K562 (cell line): ENCODE measurements at regions not wholly inside any gene's neighbourhood (a gene's known extent, or its start where the extent isn't known, plus 50 kb on each side); places are given as distances from the start of the nearest gene placed in this dataset.
A peak's percentile ranks its signal among the peaks of the same experiment; 100 is the strongest.

ENCODE experiments used
- EGR1 ChIP-seq: fragments of 450-650 bp; conservative IDR thresholded peaks from 2 replicates; pipeline ENCODE4 v1.6.1; 2017; ENCODE audit warnings: mild to moderate bottlenecking
- FOSL1 ChIP-seq: fragments of 200-800 bp; sonication (Bioruptor generic); conservative IDR thresholded peaks from 2 replicates; pipeline ENCODE4 v1.6.1; 2016; ENCODE audit warnings: missing genetic modification characterization, missing compliant biosample characterization
- FOXK1 ChIP-seq: sonication (generic); formaldehyde crosslinking; IDR thresholded peaks from 2 replicates; pipeline ENCODE4 v1.8.0; 2022; ENCODE audit warnings: missing genetic modification reagents, mild to moderate bottlenecking, borderline replicate concordance
- FOXK2 ChIP-seq, 2 experiments: fragments of 450-650 bp; IDR thresholded peaks in 1 of 2; conservative IDR thresholded peaks in 1 of 2; 2 replicates each; pipeline ENCODE4 v1.6.1; 2016; ENCODE audit warnings: low read depth in 2 of 2, mild to moderate bottlenecking in 1 of 2
- GTF2E2 ChIP-seq: fragments of 200-800 bp; sonication (Bioruptor generic); IDR thresholded peaks from 2 replicates; pipeline ENCODE4 v1.6.1; 2016; ENCODE audit warnings: missing genetic modification characterization, missing compliant biosample characterization
- GTF2F1 ChIP-seq: IDR thresholded peaks from 2 replicates; pipeline ENCODE4 v1.6.1; 2011; ENCODE audit warnings: low read depth, low read length, improper control_type of control experiment
- HDAC6 ChIP-seq: IDR thresholded peaks from 2 replicates; pipeline ENCODE4 v1.6.1; 2012; ENCODE audit warnings: low read depth, mild to moderate bottlenecking, control low read depth, inconsistent platforms, low read length, moderate library complexity
- HDGF ChIP-seq: fragments of 450-650 bp; IDR thresholded peaks from 2 replicates; pipeline ENCODE4 v1.6.1; 2016
- LEF1 ChIP-seq: fragments of 450-650 bp; IDR thresholded peaks from 2 replicates; pipeline ENCODE4 v1.6.1; 2016; ENCODE audit warnings: mild to moderate bottlenecking
- MTA3 ChIP-seq: fragments of 450-650 bp; formaldehyde crosslinking; IDR thresholded peaks from 2 replicates; pipeline ENCODE4 v1.6.1; 2017; ENCODE audit warnings: mild to moderate bottlenecking, borderline replicate concordance
- NR2C2 ChIP-seq, 2 experiments: fragments of 200-800 bp in 1 of 2; sonication (Bioruptor generic) in 1 of 2; sonication (generic) in 1 of 2; formaldehyde crosslinking in 1 of 2; IDR thresholded peaks; 2 replicates each; pipeline versions ENCODE4 v1.6.1 to v1.8.0; 2016 to 2022; ENCODE audit warnings: mild to moderate bottlenecking in 1 of 2, missing compliant biosample characterization in 1 of 2, missing genetic modification characterization in 1 of 2, missing genetic modification reagents in 1 of 2
- NRF1 ChIP-seq, 2 experiments: fragments of 450-650 bp; IDR thresholded peaks in 1 of 2; conservative IDR thresholded peaks in 1 of 2; 2 replicates each; pipeline ENCODE4 v1.6.1; 2014; ENCODE audit warnings: mild to moderate bottlenecking in 2 of 2
- RAD51 ChIP-seq: fragments of 450-650 bp; IDR thresholded peaks from 2 replicates; pipeline ENCODE4 v1.7.1; 2016; ENCODE audit warnings: low read depth, mild to moderate bottlenecking, borderline replicate concordance
- SAP30 ChIP-seq: fragments of 200-600 bp; sonication (generic); IDR thresholded peaks from 2 replicates; pipeline ENCODE4 v1.6.1; 2012; ENCODE audit warnings: borderline replicate concordance, low read depth, mild to moderate bottlenecking, moderate library complexity, low read length, control low read depth, inconsistent platforms; ENCODE audit not compliant: insufficient read depth, poor library complexity, severe bottlenecking
- SMARCE1 ChIP-seq: fragments of 450-650 bp; IDR thresholded peaks from 2 replicates; pipeline ENCODE4 v1.7.1; 2016; ENCODE audit warnings: mild to moderate bottlenecking
- TAF1 ChIP-seq: IDR thresholded peaks from 2 replicates; pipeline ENCODE4 v1.6.1; 2011; ENCODE audit warnings: mild to moderate bottlenecking, low read length, moderate library complexity; ENCODE audit not compliant: insufficient read depth, control insufficient read depth, severe bottlenecking; ENCODE audit errors: extremely low read depth
- TBL1XR1 ChIP-seq, 2 experiments: IDR thresholded peaks; 2 replicates each; pipeline ENCODE4 v1.6.1; 2012; ENCODE audit warnings: improper control_type of control experiment in 2 of 2, low read length in 2 of 2, mild to moderate bottlenecking in 1 of 2
- ZBED1 ChIP-seq: IDR thresholded peaks from 2 replicates; pipeline ENCODE4 v1.6.1; 2014
- ZKSCAN3 ChIP-seq: fragments of 250-450 bp; sonication (Bioruptor Pico); IDR thresholded peaks from 2 replicates; pipeline ENCODE4 v1.4.0; 2020
- ZNF717 ChIP-seq: fragments of 250-450 bp; sonication (Bioruptor Pico); IDR thresholded peaks from 2 replicates; pipeline ENCODE4 v1.5.0; 2021
- ZNF780A ChIP-seq: fragments of 250-450 bp; sonication (Bioruptor Pico); IDR thresholded peaks from 2 replicates; pipeline ENCODE4 v1.5.0; 2021; ENCODE audit warnings: mild to moderate bottlenecking
- TF ChIP-seq, protein P1 (sequence below): sonication (generic); formaldehyde crosslinking; IDR thresholded peaks from 2 replicates; pipeline ENCODE4 v1.8.0; 2022; ENCODE audit warnings: missing genetic modification reagents, mild to moderate bottlenecking, moderate library complexity, borderline replicate concordance
- TF ChIP-seq, protein P2 (sequence below): fragments of 450-650 bp; IDR thresholded peaks from 2 replicates; pipeline ENCODE4 v1.6.1; 2016; ENCODE audit warnings: mild to moderate bottlenecking
- TF ChIP-seq, protein P3 (sequence below): fragments of 450-650 bp; conservative IDR thresholded peaks from 2 replicates; pipeline ENCODE4 v1.6.1; 2016; ENCODE audit warnings: missing genetic modification characterization, low read depth, mild to moderate bottlenecking, missing compliant biosample characterization, moderate library complexity

- TF ChIP-seq FOXK2 (conservative IDR thresholded peaks at IDR 0.05 in 1 of 2, IDR thresholded peaks at IDR 0.05 in 1 of 2; ENCODE audit: low read depth in 2 of 2): peak; percentile 36 to 39; a peak in 1 of 4 replicates
- TF ChIP-seq GTF2F1: 0 out of 2 replicates have a peak, but pooled peaks have one; percentile 83
- TF ChIP-seq HDGF: no peak
- no peak for TF ChIP-seq ZNF780A
- peak; percentile 40 for TF ChIP-seq EGR1
- peak; percentile 86 for TF ChIP-seq TAF1
- no peak for TF ChIP-seq HDAC6
- TF ChIP-seq ZNF717 (CRISPR knock-in tag): peak; percentile 17; the same call in 1 of the 2 replicates
- peak; percentile 38 for TF ChIP-seq SAP30
- peak in 1 of 2 experiments; percentile 20; a peak in 1 of 4 replicates for TF ChIP-seq TBL1XR1 (IDR thresholded peaks at IDR 0.05; ENCODE audit: low read length in 2 of 2)
- TF ChIP-seq GTF2E2: peak; percentile 92
- TF ChIP-seq RAD51: peak; percentile 45; the same call in 1 of the 2 replicates
- TF ChIP-seq, protein P1, sequence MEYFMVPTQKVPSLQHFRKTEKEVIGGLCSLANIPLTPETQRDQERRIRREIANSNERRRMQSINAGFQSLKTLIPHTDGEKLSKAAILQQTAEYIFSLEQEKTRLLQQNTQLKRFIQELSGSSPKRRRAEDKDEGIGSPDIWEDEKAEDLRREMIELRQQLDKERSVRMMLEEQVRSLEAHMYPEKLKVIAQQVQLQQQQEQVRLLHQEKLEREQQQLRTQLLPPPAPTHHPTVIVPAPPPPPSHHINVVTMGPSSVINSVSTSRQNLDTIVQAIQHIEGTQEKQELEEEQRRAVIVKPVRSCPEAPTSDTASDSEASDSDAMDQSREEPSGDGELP (CRISPR knock-in tag): peak; percentile 31; the same call in 1 of the 2 replicates
- TF ChIP-seq SMARCE1: peak; percentile 67; the same call in 1 of the 2 replicates
- TF ChIP-seq, protein P2, sequence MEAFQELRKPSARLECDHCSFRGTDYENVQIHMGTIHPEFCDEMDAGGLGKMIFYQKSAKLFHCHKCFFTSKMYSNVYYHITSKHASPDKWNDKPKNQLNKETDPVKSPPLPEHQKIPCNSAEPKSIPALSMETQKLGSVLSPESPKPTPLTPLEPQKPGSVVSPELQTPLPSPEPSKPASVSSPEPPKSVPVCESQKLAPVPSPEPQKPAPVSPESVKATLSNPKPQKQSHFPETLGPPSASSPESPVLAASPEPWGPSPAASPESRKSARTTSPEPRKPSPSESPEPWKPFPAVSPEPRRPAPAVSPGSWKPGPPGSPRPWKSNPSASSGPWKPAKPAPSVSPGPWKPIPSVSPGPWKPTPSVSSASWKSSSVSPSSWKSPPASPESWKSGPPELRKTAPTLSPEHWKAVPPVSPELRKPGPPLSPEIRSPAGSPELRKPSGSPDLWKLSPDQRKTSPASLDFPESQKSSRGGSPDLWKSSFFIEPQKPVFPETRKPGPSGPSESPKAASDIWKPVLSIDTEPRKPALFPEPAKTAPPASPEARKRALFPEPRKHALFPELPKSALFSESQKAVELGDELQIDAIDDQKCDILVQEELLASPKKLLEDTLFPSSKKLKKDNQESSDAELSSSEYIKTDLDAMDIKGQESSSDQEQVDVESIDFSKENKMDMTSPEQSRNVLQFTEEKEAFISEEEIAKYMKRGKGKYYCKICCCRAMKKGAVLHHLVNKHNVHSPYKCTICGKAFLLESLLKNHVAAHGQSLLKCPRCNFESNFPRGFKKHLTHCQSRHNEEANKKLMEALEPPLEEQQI: no peak
- TF ChIP-seq FOXK1 (CRISPR knock-in tag): peak; percentile 92; the same call in 1 of the 2 replicates
- TF ChIP-seq, protein P3, sequence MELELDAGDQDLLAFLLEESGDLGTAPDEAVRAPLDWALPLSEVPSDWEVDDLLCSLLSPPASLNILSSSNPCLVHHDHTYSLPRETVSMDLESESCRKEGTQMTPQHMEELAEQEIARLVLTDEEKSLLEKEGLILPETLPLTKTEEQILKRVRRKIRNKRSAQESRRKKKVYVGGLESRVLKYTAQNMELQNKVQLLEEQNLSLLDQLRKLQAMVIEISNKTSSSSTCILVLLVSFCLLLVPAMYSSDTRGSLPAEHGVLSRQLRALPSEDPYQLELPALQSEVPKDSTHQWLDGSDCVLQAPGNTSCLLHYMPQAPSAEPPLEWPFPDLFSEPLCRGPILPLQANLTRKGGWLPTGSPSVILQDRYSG (tag): peak; percentile 97
- TF ChIP-seq LEF1: peak; percentile 47; the same call in 1 of the 2 replicates
- no peak for TF ChIP-seq ZBED1
- peak; percentile 26 to 38; a peak in 3 of 4 replicates for TF ChIP-seq NRF1 (conservative IDR thresholded peaks at IDR 0.05 in 1 of 2, IDR thresholded peaks at IDR 0.05 in 1 of 2)
- TF ChIP-seq MTA3: peak; percentile 59
- TF ChIP-seq NR2C2 (CRISPR knock-in tag; IDR thresholded peaks at IDR 0.05): no peak
- peak; percentile 83; the same call in 1 of the 2 replicates for TF ChIP-seq NR2C2 (tag; IDR thresholded peaks at IDR 0.05)
- no peak for TF ChIP-seq ZKSCAN3 (CRISPR knock-in tag)
- TF ChIP-seq FOSL1: peak; percentile 47
Measured at GRCh38 chr7:130941322-130942210, 207.6 kb upstream of the KLF14 start (continued).
